OCI-LY3 (cell line): ENCODE measurements at regions not wholly inside any gene's neighbourhood (a gene's known extent, or its start where the extent isn't known, plus 50 kb on each side); places are given as distances from the start of the nearest gene placed in this dataset.
"Not testable (repeated sequence)": the region's sequence is repeated elsewhere in the genome, so short reads cannot be mapped to it uniquely, and the experiment has no call there.

ENCODE experiments used
- H2AFZ ChIP-seq: fragments of 200-600, 300-600 bp; shearing (Covaris generic); 2 replicates; pipeline ENCODE4 v1.6.0; 2014; ENCODE audit warnings: antibody characterized with exemption, low read depth, low read length
- H3K27ac ChIP-seq: fragments of 200-600, 300-600 bp; sonication (generic); 2 replicates; pipeline ENCODE4 v1.5.1; 2014; ENCODE audit warnings: mild to moderate bottlenecking, low read length, moderate library complexity, mixed read lengths
- H3K27me3 ChIP-seq: fragments of 200-600, 300-600 bp; sonication (generic); 2 replicates; pipeline ENCODE4 v1.6.1; 2014; ENCODE audit warnings: low read depth, low read length, mixed read lengths
- H3K36me3 ChIP-seq: fragments of 200-600, 300-600 bp; sonication (generic); replicated peaks from 2 replicates; pipeline ENCODE3; 2014; ENCODE audit warnings: low read depth, low read length, mixed read lengths
- H3K4me1 ChIP-seq: fragments of 300-600, 200-600 bp; sonication (generic); 2 replicates; pipeline ENCODE4 v1.6.1; 2014; ENCODE audit warnings: low read length, mixed read lengths
- H3K4me2 ChIP-seq: fragments of 200-600, 300-600 bp; sonication (generic); 2 replicates; pipeline ENCODE4 v1.6.1; 2014; ENCODE audit warnings: low read length, mixed read lengths
- H3K4me3 ChIP-seq: fragments of 300-600, 200-600 bp; sonication (generic); 2 replicates; pipeline ENCODE4 v1.5.1; 2014; ENCODE audit warnings: antibody characterized with exemption, mild to moderate bottlenecking, low read length, moderate library complexity
- H3K79me2 ChIP-seq: fragments of 300-600, 200-600 bp; shearing (Covaris generic); 2 replicates; pipeline ENCODE4 v1.6.1; 2014; ENCODE audit warnings: mild to moderate bottlenecking, low read length, mixed read lengths
- H3K9ac ChIP-seq: fragments of 300-600, 200-600 bp; shearing (Covaris generic); 2 replicates; pipeline ENCODE4 v1.6.0; 2014; ENCODE audit warnings: mild to moderate bottlenecking, low read length, moderate library complexity
- H3K9me3 ChIP-seq: fragments of 200-600, 300-600 bp; shearing (Covaris generic); 2 replicates; pipeline ENCODE4 v1.6.1; 2014; ENCODE audit warnings: low read length, mixed read lengths; ENCODE audit not compliant: insufficient read depth
- H4K20me1 ChIP-seq: fragments of 200-600, 300-600 bp; sonication (generic); 2 replicates; pipeline ENCODE4 v1.6.1; 2016; ENCODE audit warnings: low read length, mixed read lengths; ENCODE audit not compliant: insufficient read depth
- EZH2phosphoT487 ChIP-seq: fragments of 200-600 bp; shearing (Covaris generic); IDR thresholded peaks from 2 replicates; pipeline ENCODE4 v1.6.1; 2018; ENCODE audit warnings: antibody characterized with exemption, mixed run types, low read depth
- TF ChIP-seq, protein P1 (sequence below): fragments of 200-600, 300-600 bp; sonication (generic); IDR thresholded peaks from 2 replicates; pipeline ENCODE4 v1.5.1; 2014; ENCODE audit warnings: antibody characterized with exemption, low read length, low read depth

- TF ChIP-seq, protein P1, sequence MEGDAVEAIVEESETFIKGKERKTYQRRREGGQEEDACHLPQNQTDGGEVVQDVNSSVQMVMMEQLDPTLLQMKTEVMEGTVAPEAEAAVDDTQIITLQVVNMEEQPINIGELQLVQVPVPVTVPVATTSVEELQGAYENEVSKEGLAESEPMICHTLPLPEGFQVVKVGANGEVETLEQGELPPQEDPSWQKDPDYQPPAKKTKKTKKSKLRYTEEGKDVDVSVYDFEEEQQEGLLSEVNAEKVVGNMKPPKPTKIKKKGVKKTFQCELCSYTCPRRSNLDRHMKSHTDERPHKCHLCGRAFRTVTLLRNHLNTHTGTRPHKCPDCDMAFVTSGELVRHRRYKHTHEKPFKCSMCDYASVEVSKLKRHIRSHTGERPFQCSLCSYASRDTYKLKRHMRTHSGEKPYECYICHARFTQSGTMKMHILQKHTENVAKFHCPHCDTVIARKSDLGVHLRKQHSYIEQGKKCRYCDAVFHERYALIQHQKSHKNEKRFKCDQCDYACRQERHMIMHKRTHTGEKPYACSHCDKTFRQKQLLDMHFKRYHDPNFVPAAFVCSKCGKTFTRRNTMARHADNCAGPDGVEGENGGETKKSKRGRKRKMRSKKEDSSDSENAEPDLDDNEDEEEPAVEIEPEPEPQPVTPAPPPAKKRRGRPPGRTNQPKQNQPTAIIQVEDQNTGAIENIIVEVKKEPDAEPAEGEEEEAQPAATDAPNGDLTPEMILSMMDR: no peak
- no peak for TF ChIP-seq EZH2phosphoT487
- Histone ChIP-seq H4K20me1 (no peaks in the 10 kb centered on the region), H3K9me3 (no peaks in the 10 kb centered on the region), H3K79me2 (no peaks in the 10 kb centered on the region), H3K4me2 (no peak overlapping the region), H3K9ac (no peak overlapping the region), H3K4me3 (no peak overlapping the region), H3K36me3 (no peaks in the 10 kb centered on the region), H3K27ac (no peak overlapping the region), H3K4me1 (peaks cover 19% of the 10 kb centered on the region), H3K27me3 (peaks cover 4% of the 10 kb centered on the region; the same call in 1 of the 2 replicates), H2AFZ (no peak overlapping the region)
Observed at GRCh38 chr21:35504277-35504676, 455.2 kb upstream of the RUNX1 start.

GRCh38 chr21:35503671-35504070 lies 454.6 kb upstream of the RUNX1 start:
- Histone ChIP-seq H2AFZ (no peak overlapping the region), H3K4me1 (peaks cover 13% of the 10 kb centered on the region), H3K9me3 (no peaks in the 10 kb centered on the region), H3K9ac (no peak overlapping the region), H4K20me1 (no peaks in the 10 kb centered on the region), H3K4me3 (no peak overlapping the region), H3K4me2 (no peak overlapping the region), H3K36me3 (no peaks in the 10 kb centered on the region), H3K27me3 (0 out of 2 replicates have a peak, but pooled peaks cover 4% of the 10 kb centered on the region), H3K79me2 (no peaks in the 10 kb centered on the region), H3K27ac (no peak overlapping the region)
- TF ChIP-seq, protein P1: no peak
- TF ChIP-seq EZH2phosphoT487: no peak

DNA sequence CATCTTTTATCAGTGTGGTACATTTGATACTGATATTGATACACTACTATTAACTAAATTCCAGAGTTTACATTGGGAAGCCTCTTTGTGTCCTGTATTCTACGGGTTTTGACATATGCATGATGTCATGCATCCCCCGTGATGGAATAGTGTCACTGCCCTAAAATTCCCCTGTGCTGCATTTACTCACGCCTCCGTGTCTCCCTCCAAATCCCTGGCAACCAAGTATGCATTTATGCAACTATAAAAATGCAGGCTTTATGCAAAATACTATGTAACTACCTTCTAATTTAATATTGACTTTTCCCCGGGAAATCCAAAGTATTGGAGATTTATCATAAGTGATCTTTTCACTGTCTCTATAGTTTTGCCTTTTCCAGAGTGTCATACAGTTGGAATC lies 453.7 kb upstream of the RUNX1 start:
- H3K36me3 ChIP-seq: no peaks in the 10 kb centered on the region
- H3K4me1 ChIP-seq: peaks cover 7% of the 10 kb centered on the region
- 0 out of 2 replicates have a peak, but pooled peaks cover 4% of the 10 kb centered on the region for H3K27me3 ChIP-seq
- no peak overlapping the region for H3K27ac ChIP-seq
- H3K4me3 ChIP-seq: no peak overlapping the region
- no peaks in the 10 kb centered on the region for H4K20me1 ChIP-seq
- no peaks in the 10 kb centered on the region for H3K9me3 ChIP-seq
- H2AFZ ChIP-seq: no peak overlapping the region
- TF ChIP-seq, protein P1: no peak
- no peak for TF ChIP-seq EZH2phosphoT487
- H3K9ac ChIP-seq: no peak overlapping the region
- no peak overlapping the region for H3K4me2 ChIP-seq
- no peaks in the 10 kb centered on the region for H3K79me2 ChIP-seq

GRCh38 chr21:35497522-35497921 lies 448.4 kb upstream of the RUNX1 start:
- H3K79me2 ChIP-seq, H2AFZ ChIP-seq, H4K20me1 ChIP-seq, H3K4me3 ChIP-seq, H3K27me3 ChIP-seq, H3K9ac ChIP-seq, H3K36me3 ChIP-seq, H3K4me2 ChIP-seq, H3K27ac ChIP-seq, H3K9me3 ChIP-seq, H3K4me1 ChIP-seq: not testable (repeated sequence)
